GM13976 (cell line): ENCODE measurements at regions not wholly inside any gene's neighbourhood (a gene's known extent, or its start where the extent isn't known, plus 50 kb on each side); places are given as distances from the start of the nearest gene placed in this dataset.

Source experiments
- DNase-seq: peaks from one replicate; pipeline ENCODE4 v3.0.0; 2012; ENCODE audit warnings: low spot score
- in situ Hi-C: fragments of 300-500 bp; cut with MboI; formaldehyde crosslinking; loops from one replicate; pipeline ENCODE4 v1.12.0; 2022; ENCODE audit warnings: low sequenced_read_pairs, mixed read lengths, inconsistent platforms; ENCODE audit not compliant: unreplicated experiment
- TF ChIP-seq, protein P1 (sequence below): IDR thresholded peaks from 2 replicates; pipeline ENCODE4 v1.5.1; 2012; ENCODE audit warnings: borderline replicate concordance, mild to moderate bottlenecking; ENCODE audit not compliant: insufficient read depth; ENCODE audit errors: extremely low read depth, missing control alignments, control extremely low read depth

GRCh38 chr9:117526674-117527073 is 111.8 kb upstream of the ASTN2 start:
- no peak for DNase-seq
- TF ChIP-seq, protein P1, sequence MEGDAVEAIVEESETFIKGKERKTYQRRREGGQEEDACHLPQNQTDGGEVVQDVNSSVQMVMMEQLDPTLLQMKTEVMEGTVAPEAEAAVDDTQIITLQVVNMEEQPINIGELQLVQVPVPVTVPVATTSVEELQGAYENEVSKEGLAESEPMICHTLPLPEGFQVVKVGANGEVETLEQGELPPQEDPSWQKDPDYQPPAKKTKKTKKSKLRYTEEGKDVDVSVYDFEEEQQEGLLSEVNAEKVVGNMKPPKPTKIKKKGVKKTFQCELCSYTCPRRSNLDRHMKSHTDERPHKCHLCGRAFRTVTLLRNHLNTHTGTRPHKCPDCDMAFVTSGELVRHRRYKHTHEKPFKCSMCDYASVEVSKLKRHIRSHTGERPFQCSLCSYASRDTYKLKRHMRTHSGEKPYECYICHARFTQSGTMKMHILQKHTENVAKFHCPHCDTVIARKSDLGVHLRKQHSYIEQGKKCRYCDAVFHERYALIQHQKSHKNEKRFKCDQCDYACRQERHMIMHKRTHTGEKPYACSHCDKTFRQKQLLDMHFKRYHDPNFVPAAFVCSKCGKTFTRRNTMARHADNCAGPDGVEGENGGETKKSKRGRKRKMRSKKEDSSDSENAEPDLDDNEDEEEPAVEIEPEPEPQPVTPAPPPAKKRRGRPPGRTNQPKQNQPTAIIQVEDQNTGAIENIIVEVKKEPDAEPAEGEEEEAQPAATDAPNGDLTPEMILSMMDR, result no peak
- in situ Hi-C loops, result no loop called here

- in situ Hi-C loops, result no loop called here
- TF ChIP-seq, protein P1, result no peak
- no peak for DNase-seq
Measured at GRCh38 chr9:117523531-117524153, 108.8 kb upstream of the ASTN2 start.

DNA sequence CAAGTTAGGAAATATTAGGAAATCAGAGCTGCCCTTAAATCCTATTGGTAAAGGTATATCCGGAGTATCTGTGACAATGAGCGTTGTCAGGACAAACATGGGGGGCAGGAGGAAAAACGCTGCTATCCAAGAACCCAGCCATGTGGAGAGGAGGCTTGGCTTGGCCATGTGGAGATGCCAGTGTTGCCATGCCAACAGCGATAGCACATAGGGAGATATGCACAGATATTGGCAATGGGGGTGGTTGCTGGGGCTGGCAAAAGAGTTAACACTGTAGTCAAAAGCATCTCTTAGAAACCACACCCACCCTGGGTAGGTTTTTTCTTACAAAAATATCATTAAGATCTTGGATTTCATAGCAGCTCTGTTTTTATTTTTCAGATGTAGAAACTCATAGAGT is 106.4 kb upstream of the ASTN2 start:
- in situ Hi-C loops, result no loop called here
- TF ChIP-seq, protein P1, result no peak
- DNase-seq, result no peak

- TF ChIP-seq, protein P1, result no peak
- DNase-seq, result no peak
- in situ Hi-C loops, result no loop called here
Measured at GRCh38 chr9:117516676-117517632, 102.1 kb upstream of the ASTN2 start.

- in situ Hi-C loops, result no loop called here
- no peak for DNase-seq
- TF ChIP-seq, protein P1, result no peak
Measured at GRCh38 chr9:117511852-117512481, 97.1 kb upstream of the ASTN2 start.

GRCh38 chr9:117496307-117496706 is 81.5 kb upstream of the ASTN2 start:
- in situ Hi-C loops, result no loop called here
- no peak for DNase-seq
- TF ChIP-seq, protein P1, result no peak
